Neural cell (in vitro differentiated cells): ENCODE measurements at regions not wholly inside any gene's neighbourhood (a gene's known extent, or its start where the extent isn't known, plus 50 kb on each side); places are given as distances from the start of the nearest gene placed in this dataset.

Experiments
- H2AFZ ChIP-seq: fragments of 200-600, 300-800 bp; sonication (generic), shearing (Covaris generic); 2 replicates; pipeline ENCODE4 v1.6.0; 2014; ENCODE audit warnings: low read depth, mild to moderate bottlenecking, antibody characterized with exemption, low read length, moderate library complexity
- H3F3A ChIP-seq: fragments of 200-600 bp; shearing (Covaris generic); 2 replicates; pipeline ENCODE4 v1.6.1; 2016; ENCODE audit warnings: mild to moderate bottlenecking, moderate library complexity, mixed read lengths, antibody characterized with exemption, low read length; ENCODE audit not compliant: insufficient read depth, poor library complexity, severe bottlenecking
- H3K27ac ChIP-seq: fragments of 200-600, 300-800 bp; sonication (generic), shearing (Covaris generic); 2 replicates; pipeline ENCODE4 v1.5.1; 2014; ENCODE audit warnings: mild to moderate bottlenecking, low read length, moderate library complexity
- H3K27me3 ChIP-seq: fragments of 300-800, 200-600 bp; sonication (generic), shearing (Covaris generic); 2 replicates; pipeline ENCODE4 v1.6.0; 2014; ENCODE audit warnings: mild to moderate bottlenecking, low read depth, low read length, moderate library complexity; ENCODE audit not compliant: insufficient read depth
- H3K36me3 ChIP-seq: fragments of 300-800, 200-600 bp; sonication (generic), shearing (Covaris generic); 2 replicates; pipeline ENCODE4 v1.5.1; 2014; ENCODE audit warnings: mild to moderate bottlenecking, antibody characterized with exemption, low read length, moderate library complexity; ENCODE audit not compliant: insufficient read depth
- H3K4me2 ChIP-seq: fragments of 300-800, 200-600 bp; sonication (generic), shearing (Covaris generic); 2 replicates; pipeline ENCODE4 v1.6.0; 2014; ENCODE audit warnings: mild to moderate bottlenecking, low read length
- H3K4me3 ChIP-seq: fragments of 300-800, 200-600 bp; sonication (generic), shearing (Covaris generic); 2 replicates; pipeline ENCODE4 v1.5.1; 2014; ENCODE audit warnings: mild to moderate bottlenecking, low read length, moderate library complexity
- H3K79me2 ChIP-seq: fragments of 200-600 bp; shearing (Covaris generic); replicated peaks from 2 replicates; pipeline ENCODE4 v1.6.0; 2014; ENCODE audit warnings: mild to moderate bottlenecking, low read length, moderate library complexity; ENCODE audit not compliant: insufficient read depth
- H3K9ac ChIP-seq: fragments of 300-800, 200-600 bp; sonication (generic), shearing (Covaris generic); 2 replicates; pipeline ENCODE4 v1.6.1; 2016; ENCODE audit warnings: mild to moderate bottlenecking, low read length, mixed read lengths
- H3K9me2 ChIP-seq: fragments of 200-600 bp; shearing (Covaris generic); 2 replicates; pipeline ENCODE4 v1.6.1; 2016; ENCODE audit warnings: mild to moderate bottlenecking, low read length, mixed read lengths; ENCODE audit not compliant: insufficient read depth
- H3K9me3 ChIP-seq: fragments of 200-600, 300-800 bp; sonication (generic), shearing (Covaris generic); 2 replicates; pipeline ENCODE4 v1.6.1; 2016; ENCODE audit warnings: mild to moderate bottlenecking, mixed run types, low read length, moderate library complexity, mixed read lengths
- H4K20me1 ChIP-seq: fragments of 200-600 bp; shearing (Covaris generic); 2 replicates; pipeline ENCODE4 v1.6.1; 2016; ENCODE audit warnings: mild to moderate bottlenecking, mixed run types; ENCODE audit not compliant: insufficient read depth
- CTCF ChIP-seq: fragments of 450-650 bp; IDR thresholded peaks from 2 replicates; pipeline ENCODE4 v1.5.1; 2014; ENCODE audit warnings: antibody characterized with exemption, mild to moderate bottlenecking, moderate library complexity; ENCODE audit not compliant: poor library complexity, severe bottlenecking
- EP300 ChIP-seq: fragments of 450-650 bp; conservative IDR thresholded peaks from 2 replicates; pipeline ENCODE4 v1.6.1; 2014; ENCODE audit warnings: antibody characterized with exemption, mild to moderate bottlenecking, moderate library complexity; ENCODE audit not compliant: poor library complexity, severe bottlenecking
- EZH2 ChIP-seq: fragments of 200-600, 300-800 bp; shearing (Covaris generic), sonication (generic); IDR thresholded peaks from 2 replicates; pipeline ENCODE4 v1.6.1; 2014; ENCODE audit warnings: antibody characterized with exemption, low read length, borderline replicate concordance, mild to moderate bottlenecking; ENCODE audit not compliant: insufficient read depth, poor library complexity, severe bottlenecking
- MXI1 ChIP-seq: fragments of 450-650 bp; conservative IDR thresholded peaks from 2 replicates; pipeline ENCODE4 v1.6.1; 2014; ENCODE audit warnings: antibody characterized with exemption, mild to moderate bottlenecking; ENCODE audit not compliant: poor library complexity, severe bottlenecking
- POLR2AphosphoS5 ChIP-seq: IDR thresholded peaks from 2 replicates; pipeline ENCODE4 v1.6.1; 2012
- RAD21 ChIP-seq: fragments of 450-650 bp; conservative IDR thresholded peaks from 2 replicates; pipeline ENCODE4 v1.6.1; 2014; ENCODE audit warnings: antibody characterized with exemption, mild to moderate bottlenecking, moderate library complexity
- REST ChIP-seq: IDR thresholded peaks from 2 replicates; pipeline ENCODE4 v1.6.1; 2012; ENCODE audit warnings: borderline replicate concordance
- SMC3 ChIP-seq: fragments of 450-650 bp; conservative IDR thresholded peaks from 2 replicates; pipeline ENCODE4 v1.6.1; 2014; ENCODE audit warnings: antibody characterized with exemption, mild to moderate bottlenecking, moderate library complexity; ENCODE audit not compliant: poor library complexity
- TAF1 ChIP-seq: IDR thresholded peaks from 2 replicates; pipeline ENCODE4 v1.6.1; 2012; ENCODE audit warnings: low read depth

GRCh38 chr12:83865431-83865830 is 1047.2 kb downstream of the SLC6A15 start:
- no peaks in the 10 kb centered on the region for H3K79me2 ChIP-seq
- no peak for TF ChIP-seq TAF1
- no peak for TF ChIP-seq REST
- no peak for TF ChIP-seq MXI1
- TF ChIP-seq POLR2AphosphoS5, result no peak
- TF ChIP-seq EP300, result no peak
- no peak for TF ChIP-seq RAD21
- no peak for TF ChIP-seq SMC3
- no peak for TF ChIP-seq CTCF
- no peak for TF ChIP-seq EZH2
- H3K9me3 ChIP-seq, result no peaks in the 10 kb centered on the region
- no peaks in the 10 kb centered on the region for H3F3A ChIP-seq
- no peak overlapping the region for H3K9ac ChIP-seq
- H3K27ac ChIP-seq, result no peak overlapping the region
- no peaks in the 10 kb centered on the region for H4K20me1 ChIP-seq
- H3K27me3 ChIP-seq, result no peaks in the 10 kb centered on the region
- no peak overlapping the region for H3K4me3 ChIP-seq
- H3K9me2 ChIP-seq, result no peaks in the 10 kb centered on the region
- no peak overlapping the region for H2AFZ ChIP-seq
- no peaks in the 10 kb centered on the region for H3K36me3 ChIP-seq
- no peak overlapping the region for H3K4me2 ChIP-seq

- H4K20me1 ChIP-seq, result no peaks in the 10 kb centered on the region
- H3K79me2 ChIP-seq, result no peaks in the 10 kb centered on the region
- H3F3A ChIP-seq, result no peaks in the 10 kb centered on the region
- H3K36me3 ChIP-seq, result no peaks in the 10 kb centered on the region
- TF ChIP-seq SMC3, result no peak
- no peak for TF ChIP-seq EZH2
- TF ChIP-seq POLR2AphosphoS5, result no peak
- no peak for TF ChIP-seq TAF1
- no peak for TF ChIP-seq MXI1
- TF ChIP-seq REST, result no peak
- TF ChIP-seq CTCF, result no peak
- no peak for TF ChIP-seq EP300
- no peak for TF ChIP-seq RAD21
- no peak overlapping the region for H3K4me2 ChIP-seq
- H3K4me3 ChIP-seq, result no peak overlapping the region
- no peak overlapping the region for H3K27ac ChIP-seq
- no peak overlapping the region for H3K9ac ChIP-seq
- H3K9me3 ChIP-seq, result no peaks in the 10 kb centered on the region
- H3K27me3 ChIP-seq, result no peaks in the 10 kb centered on the region
- no peaks in the 10 kb centered on the region for H3K9me2 ChIP-seq
- H2AFZ ChIP-seq, result no peak overlapping the region
These were observed 1048.5 kb downstream of the SLC6A15 start for GRCh38 chr12:83864054-83864453.
